ENCODE measurements at regions not wholly inside any gene's neighbourhood (a gene's known extent, or its start where the extent isn't known, plus 50 kb on each side); places are given as distances from the start of the nearest gene placed in this dataset.
"Not testable (repeated sequence)": the region's sequence is repeated elsewhere in the genome, so short reads cannot be mapped to it uniquely, and the experiment has no call there.

GRCh38 chr2:133642791-133643191 lies 74.5 kb upstream of the NCKAP5 start:
- no peaks in the 10 kb centered on the region for H3K9me3 ChIP-seq
- no TSS peak for BruUV-seq (replicated peaks)
- no peak for DNase-seq
- peaks cover 9% of the 10 kb centered on the region for H3K4me1 ChIP-seq
- H3K27me3 Mint-ChIP-seq (ENCODE audit: insufficient read depth, unreplicated experiment) = peaks cover 6% of the 10 kb centered on the region
- H3K27ac Mint-ChIP-seq (ENCODE audit: unreplicated experiment) = no peak overlapping the region
- no peaks in the 10 kb centered on the region for H3K27me3 ChIP-seq (replicated peaks; ENCODE audit: control insufficient read depth, insufficient read depth, low read length)
- intact Hi-C loops (cut with micrococcal nuclease; ENCODE audit: unreplicated experiment) = loop anchor here (10.0 kb wide), 1 partner anchor 202 kb away; no protein-coding TSS in a partner anchor
- H3K4me1 Mint-ChIP-seq (ENCODE audit: low read depth, unreplicated experiment) = no peaks in the 10 kb centered on the region
- no peak overlapping the region for H3K4me3 Mint-ChIP-seq (ENCODE audit: unreplicated experiment)
- CTCF ChIA-PET = no interaction called here
- no peaks in the 10 kb centered on the region for H3K36me3 Mint-ChIP-seq (ENCODE audit: insufficient read depth, unreplicated experiment)
- H3K9me3 Mint-ChIP-seq (ENCODE audit: unreplicated experiment) = no peaks in the 10 kb centered on the region
- H3K36me3 ChIP-seq (ENCODE audit: control insufficient read depth, insufficient read depth, low read length) = no peaks in the 10 kb centered on the region
- H3K4me3 ChIP-seq (ENCODE audit: low read depth, low read length) = no peak overlapping the region
- TF ChIP-seq CTCF (IDR thresholded peaks at IDR 0.05; ENCODE audit: insufficient read depth in 1 of 2, low read depth in 1 of 2, low read length in 1 of 2, severe bottlenecking in 1 of 2, unreplicated experiment in 1 of 2) = no peak
- POLR2A ChIA-PET = no interaction called here

GRCh38 chr2:133643863-133644262 lies 75.6 kb upstream of the NCKAP5 start:
- Mint-ChIP-seq H3K4me1 (ENCODE audit: low read depth, unreplicated experiment) (no peaks in the 10 kb centered on the region), H3K27me3 (ENCODE audit: insufficient read depth, unreplicated experiment) (peaks cover 6% of the 10 kb centered on the region), H3K27ac (ENCODE audit: unreplicated experiment) (no peak overlapping the region), H3K4me3 (ENCODE audit: unreplicated experiment) (no peak overlapping the region), H3K9me3 (ENCODE audit: unreplicated experiment) (no peaks in the 10 kb centered on the region), H3K36me3 (ENCODE audit: insufficient read depth, unreplicated experiment) (no peaks in the 10 kb centered on the region)
- H3K4me1 ChIP-seq = peaks cover 9% of the 10 kb centered on the region
- no peak for TF ChIP-seq CTCF (IDR thresholded peaks at IDR 0.05; ENCODE audit: insufficient read depth in 1 of 2, low read depth in 1 of 2, low read length in 1 of 2, severe bottlenecking in 1 of 2, unreplicated experiment in 1 of 2)
- no peak for DNase-seq
- no peak overlapping the region for H3K4me3 ChIP-seq (ENCODE audit: low read depth, low read length)
- no peaks in the 10 kb centered on the region; the same call in 1 of the 2 replicates for H3K9me3 ChIP-seq
- intact Hi-C loops (cut with micrococcal nuclease; ENCODE audit: unreplicated experiment) = loop anchor here (10.0 kb wide), 1 partner anchor 201 kb away; no protein-coding TSS in a partner anchor
- POLR2A ChIA-PET = no interaction called here
- BruUV-seq (replicated peaks) = no TSS peak
- CTCF ChIA-PET = no interaction called here
- no peaks in the 10 kb centered on the region for H3K36me3 ChIP-seq (ENCODE audit: control insufficient read depth, insufficient read depth, low read length)
- no peaks in the 10 kb centered on the region for H3K27me3 ChIP-seq (replicated peaks; ENCODE audit: control insufficient read depth, insufficient read depth, low read length)

GRCh38 chr2:133644846-133645245 lies 76.6 kb upstream of the NCKAP5 start:
- H3K4me3 Mint-ChIP-seq (ENCODE audit: unreplicated experiment) = no peak overlapping the region
- Histone ChIP-seq H3K4me3 (ENCODE audit: low read depth, low read length) (no peak overlapping the region), H3K36me3 (ENCODE audit: control insufficient read depth, insufficient read depth, low read length) (no peaks in the 10 kb centered on the region), H3K9me3 (no peaks in the 10 kb centered on the region; the same call in 1 of the 2 replicates), H3K27me3 (replicated peaks; ENCODE audit: control insufficient read depth, insufficient read depth, low read length) (no peaks in the 10 kb centered on the region), H3K4me1 (peaks cover 9% of the 10 kb centered on the region)
- DNase-seq = no peak
- TF ChIP-seq CTCF (IDR thresholded peaks at IDR 0.05; ENCODE audit: insufficient read depth in 1 of 2, low read depth in 1 of 2, low read length in 1 of 2, severe bottlenecking in 1 of 2, unreplicated experiment in 1 of 2) = no peak
- H3K4me1 Mint-ChIP-seq (ENCODE audit: low read depth, unreplicated experiment) = no peaks in the 10 kb centered on the region
- H3K36me3 Mint-ChIP-seq (ENCODE audit: insufficient read depth, unreplicated experiment) = no peaks in the 10 kb centered on the region
- no peak overlapping the region for H3K27ac Mint-ChIP-seq (ENCODE audit: unreplicated experiment)
- BruUV-seq (replicated peaks) = no TSS peak
- peaks cover 6% of the 10 kb centered on the region for H3K27me3 Mint-ChIP-seq (ENCODE audit: insufficient read depth, unreplicated experiment)
- CTCF ChIA-PET = no interaction called here
- intact Hi-C loops (cut with micrococcal nuclease; ENCODE audit: unreplicated experiment) = loop anchor here (10.0 kb wide), 1 partner anchor 200 kb away; no protein-coding TSS in a partner anchor
- POLR2A ChIA-PET = no interaction called here
- H3K9me3 Mint-ChIP-seq (ENCODE audit: unreplicated experiment) = no peaks in the 10 kb centered on the region

GRCh38 chr2:133647386-133647785 lies 79.1 kb upstream of the NCKAP5 start:
- H3K9me3 Mint-ChIP-seq (ENCODE audit: unreplicated experiment); H3K36me3 ChIP-seq (ENCODE audit: control insufficient read depth, insufficient read depth, low read length); H3K4me3 ChIP-seq (ENCODE audit: low read depth, low read length); H3K27ac Mint-ChIP-seq (ENCODE audit: unreplicated experiment); POLR2A ChIA-PET; BruUV-seq (replicated peaks); DNase-seq; H3K36me3 Mint-ChIP-seq (ENCODE audit: insufficient read depth, unreplicated experiment); H3K9me3 ChIP-seq; CTCF ChIA-PET; H3K27me3 ChIP-seq (replicated peaks; ENCODE audit: control insufficient read depth, insufficient read depth, low read length); H3K4me1 ChIP-seq; H3K4me1 Mint-ChIP-seq (ENCODE audit: low read depth, unreplicated experiment); H3K4me3 Mint-ChIP-seq (ENCODE audit: unreplicated experiment): not testable (repeated sequence)
- intact Hi-C loops (cut with micrococcal nuclease; ENCODE audit: unreplicated experiment) = loop anchor here (10.0 kb wide), 1 partner anchor 197 kb away; no protein-coding TSS in a partner anchor
- peaks cover 10% of the 10 kb centered on the region for H3K27me3 Mint-ChIP-seq (ENCODE audit: insufficient read depth, unreplicated experiment)
